ENCODE measurements at regions not wholly inside any gene's neighbourhood (a gene's known extent, or its start where the extent isn't known, plus 50 kb on each side); places are given as distances from the start of the nearest gene placed in this dataset.

GRCh38 chr6:19219931-19220330 lies 617.2 kb upstream of the ID4 start:
- Histone ChIP-seq H2AFZ (ENCODE audit: low read length) (no peak overlapping the region), H3K4me1 (replicated peaks in 1 of 4; ENCODE audit: control insufficient read depth in 3 of 4, insufficient read depth in 4 of 4, low read length in 3 of 4) (no peaks in the 10 kb centered on the region), H3K18ac (ENCODE audit: extremely low read depth, low read length) (no peak overlapping the region), H3K14ac (ENCODE audit: insufficient read length) (no peak overlapping the region), H3K56ac (replicated peaks; ENCODE audit: insufficient read length, low read depth, low read length) (no peak overlapping the region), H4K20me1 (replicated peaks in 1 of 2; ENCODE audit: control insufficient read depth in 1 of 2, insufficient read depth in 2 of 2, low read length in 2 of 2) (no peaks in the 10 kb centered on the region), H3K4me3 (ENCODE audit: extremely low read depth in 1 of 4, insufficient read depth in 2 of 4, low read depth in 3 of 4, low read length in 4 of 4) (no peak overlapping the region), H3K23ac (ENCODE audit: insufficient read length) (no peak overlapping the region), H3K9ac (replicated peaks in 1 of 4; ENCODE audit: extremely low read depth in 1 of 4, low read depth in 3 of 4, low read length in 3 of 4) (no peak overlapping the region), H3K27ac (ENCODE audit: low read depth, low read length) (no peak overlapping the region), H3K4ac (replicated peaks; ENCODE audit: insufficient read length, low read depth, low read length) (no peak overlapping the region), H3K36me3 (ENCODE audit: control insufficient read depth in 2 of 4, insufficient read depth in 4 of 4, low read length in 3 of 4) (no peaks in the 10 kb centered on the region), H2BK12ac (ENCODE audit: low read depth, low read length) (no peak overlapping the region), H4K8ac (ENCODE audit: extremely low read depth, insufficient read depth, low read length) (no peak overlapping the region), H2BK20ac (ENCODE audit: low read length) (no peak overlapping the region), H4K5ac (ENCODE audit: insufficient read length, low read depth, low read length) (no peak overlapping the region), H3K9me3 (ENCODE audit: insufficient read depth in 2 of 2, low read depth in 1 of 2, low read length in 1 of 2) (peaks cover 4 to 8% of the 10 kb centered on the region in 2 experiments), H4K91ac (replicated peaks; ENCODE audit: insufficient read length, low read length) (no peak overlapping the region), H3K79me2 (ENCODE audit: control insufficient read depth in 1 of 2, insufficient read depth in 2 of 2, low read length in 2 of 2) (no peaks in the 10 kb centered on the region), H2BK5ac (ENCODE audit: low read depth, low read length) (no peak overlapping the region), H3K79me1 (ENCODE audit: low read depth, low read length) (no peaks in the 10 kb centered on the region), H3K23me2 (ENCODE audit: low read depth, low read length) (no peaks in the 10 kb centered on the region), H2BK15ac (ENCODE audit: low read length) (no peak overlapping the region), H2AK5ac (ENCODE audit: low read depth, low read length) (no peak overlapping the region), H3K27me3 (replicated peaks in 1 of 4; ENCODE audit: control insufficient read depth in 3 of 4, extremely low read depth in 1 of 4, insufficient read depth in 3 of 4, low read length in 3 of 4) (peaks cover 0 to 1% (median 0%) of the 10 kb centered on the region in 4 experiments; a peak in 1 of 7 replicates), H3K4me2 (ENCODE audit: insufficient read depth in 1 of 2, low read depth in 2 of 2, low read length in 2 of 2) (no peak overlapping the region), H2BK120ac (replicated peaks; ENCODE audit: low read depth, low read length) (no peak overlapping the region)
- WGBS, 2 experiments (ENCODE audit: extremely low coverage in 1 of 2, insufficient coverage in 1 of 2, insufficient read length in 1 of 2, insufficient replicate concordance in 2 of 2, low coverage in 1 of 2, low lambda C conversion rate in 2 of 2, missing lambda C conversion rate in 1 of 2) = 75% methylated on average over 1 of the region's 1 CpG; no CpG with 5 or more reads in 1 of the 2 experiments
- no peak for DNase-seq (ENCODE audit: low read depth in 1 of 2, low spot score in 2 of 2)
- no peak for FAIRE-seq
- no peak for TF ChIP-seq KDM1A (IDR thresholded peaks at IDR 0.05; ENCODE audit: borderline replicate concordance, low read length)
- TF ChIP-seq NRF1 (IDR thresholded peaks at IDR 0.05; ENCODE audit: low read depth, low read length) = no peak
- TF ChIP-seq ATF2 (IDR thresholded peaks at IDR 0.05; ENCODE audit: low read length) = no peak
- no peak for TF ChIP-seq POU5F1 (IDR thresholded peaks at IDR 0.05; ENCODE audit: low read depth, low read length)
- CTCF ChIA-PET (ENCODE audit: partially characterized antibody) = interaction anchor here (2.2 kb wide), 1 partner anchor 9 kb away, joined by 8 read pairs; no protein-coding TSS in a partner anchor
- POLR2A ChIA-PET (ENCODE audit: partially characterized antibody) = no interaction called here

Data from H1 (cell line).